HL-60 (cell line): ENCODE measurements at regions not wholly inside any gene's neighbourhood (a gene's known extent, or its start where the extent isn't known, plus 50 kb on each side); places are given as distances from the start of the nearest gene placed in this dataset.

Experiments used
- POLR2AphosphoS5 ChIP-seq: IDR thresholded peaks from 2 replicates; pipeline ENCODE4 v1.6.1; 2012; ENCODE audit warnings: low read depth
- REST ChIP-seq: IDR thresholded peaks from 2 replicates; pipeline ENCODE4 v1.6.1; 2012; ENCODE audit warnings: low read depth; ENCODE audit not compliant: insufficient replicate concordance
- SPI1 ChIP-seq: IDR thresholded peaks from 2 replicates; pipeline ENCODE4 v1.6.1; 2012; ENCODE audit warnings: low read depth, mild to moderate bottlenecking, borderline replicate concordance
- TF ChIP-seq, protein P1 (sequence below): IDR thresholded peaks from one replicate; pipeline ENCODE4 v1.5.1; 2011; ENCODE audit warnings: low read length, control low read depth, inconsistent platforms; ENCODE audit not compliant: insufficient read depth

DNA sequence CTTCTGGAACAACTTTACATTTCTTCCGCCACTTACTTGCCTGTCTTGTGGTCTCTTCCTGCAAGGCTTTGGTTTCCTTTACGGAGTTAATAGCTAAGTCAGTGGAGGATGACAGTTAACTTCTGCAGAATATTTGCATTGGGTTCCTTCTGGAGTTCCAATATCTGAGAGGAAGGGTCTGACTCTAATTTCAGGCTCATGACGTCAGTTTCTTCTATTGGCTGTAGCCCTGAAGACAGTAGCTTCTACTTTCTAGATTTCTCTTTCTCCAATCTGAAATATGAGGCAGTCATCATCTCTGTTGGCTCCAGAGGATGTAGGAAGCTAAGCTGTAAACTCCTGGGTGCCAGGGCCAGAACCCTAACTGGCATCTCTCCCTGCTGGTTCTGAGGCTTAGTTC, 76.7 kb downstream of the FRMPD3 start:
- TF ChIP-seq, protein P1, sequence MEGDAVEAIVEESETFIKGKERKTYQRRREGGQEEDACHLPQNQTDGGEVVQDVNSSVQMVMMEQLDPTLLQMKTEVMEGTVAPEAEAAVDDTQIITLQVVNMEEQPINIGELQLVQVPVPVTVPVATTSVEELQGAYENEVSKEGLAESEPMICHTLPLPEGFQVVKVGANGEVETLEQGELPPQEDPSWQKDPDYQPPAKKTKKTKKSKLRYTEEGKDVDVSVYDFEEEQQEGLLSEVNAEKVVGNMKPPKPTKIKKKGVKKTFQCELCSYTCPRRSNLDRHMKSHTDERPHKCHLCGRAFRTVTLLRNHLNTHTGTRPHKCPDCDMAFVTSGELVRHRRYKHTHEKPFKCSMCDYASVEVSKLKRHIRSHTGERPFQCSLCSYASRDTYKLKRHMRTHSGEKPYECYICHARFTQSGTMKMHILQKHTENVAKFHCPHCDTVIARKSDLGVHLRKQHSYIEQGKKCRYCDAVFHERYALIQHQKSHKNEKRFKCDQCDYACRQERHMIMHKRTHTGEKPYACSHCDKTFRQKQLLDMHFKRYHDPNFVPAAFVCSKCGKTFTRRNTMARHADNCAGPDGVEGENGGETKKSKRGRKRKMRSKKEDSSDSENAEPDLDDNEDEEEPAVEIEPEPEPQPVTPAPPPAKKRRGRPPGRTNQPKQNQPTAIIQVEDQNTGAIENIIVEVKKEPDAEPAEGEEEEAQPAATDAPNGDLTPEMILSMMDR, result no peak
- TF ChIP-seq POLR2AphosphoS5 (no peak), REST (no peak), SPI1 (no peak)
